Lung (tissue), 11 donors: ENCODE measurements at regions not wholly inside any gene's neighbourhood (a gene's known extent, or its start where the extent isn't known, plus 50 kb on each side); places are given as distances from the start of the nearest gene placed in this dataset.

Experiments used
- ATAC-seq: fragments of 200-7000 bp; cut with Tn5 transposase; one replicate; pipeline ENCODE4 v1.9.1; 2020; ENCODE audit warnings: moderate number of reproducible peaks; ENCODE audit not compliant: insufficient read depth, low FRiP score
- DNase-seq, 3 donors: peaks; one replicate each; pipeline ENCODE4 v3.0.0-alpha.2; 2013 to 2017
- H3K27ac ChIP-seq, 2 donors: one replicate each; pipeline ENCODE4 v1.5.1; 2013; ENCODE audit warnings: mild to moderate bottlenecking in 2 of 2, moderate library complexity in 2 of 2, control low read depth in 1 of 2, inconsistent platforms in 1 of 2, low read depth in 1 of 2, low read length in 1 of 2
- H3K27me3 ChIP-seq, 3 donors: one replicate each; pipeline ENCODE4 v1.5.1; 2013; ENCODE audit warnings: low read length in 2 of 3; ENCODE audit not compliant: control insufficient read depth in 3 of 3, insufficient read depth in 3 of 3
- H3K36me3 ChIP-seq, 4 donors: one replicate each; pipeline ENCODE4 v1.5.1; 2013; ENCODE audit warnings: low read length in 4 of 4, mild to moderate bottlenecking in 1 of 4, moderate library complexity in 1 of 4; ENCODE audit not compliant: control insufficient read depth in 4 of 4, insufficient read depth in 4 of 4
- H3K4me1 ChIP-seq, 5 donors: one replicate each; pipeline ENCODE4 v1.5.1; 2013; ENCODE audit warnings: low read length in 5 of 5, mild to moderate bottlenecking in 2 of 5, moderate library complexity in 1 of 5; ENCODE audit not compliant: control insufficient read depth in 5 of 5, insufficient read depth in 5 of 5
- H3K4me3 ChIP-seq: one replicate; pipeline ENCODE4 v1.5.1; 2013; ENCODE audit warnings: mild to moderate bottlenecking, control low read depth, moderate library complexity
- H3K9ac ChIP-seq, 2 donors: one replicate each; pipeline ENCODE4 v1.5.1; 2013; ENCODE audit warnings: low read length in 2 of 2, control low read depth in 1 of 2; ENCODE audit not compliant: insufficient read depth in 1 of 2
- H3K9me3 ChIP-seq, 4 donors: one replicate each; pipeline ENCODE4 v1.5.1; 2013; ENCODE audit warnings: low read length in 3 of 4, mild to moderate bottlenecking in 1 of 4, moderate library complexity in 1 of 4; ENCODE audit not compliant: control insufficient read depth in 4 of 4, insufficient read depth in 3 of 4
- CTCF ChIP-seq: IDR thresholded peaks from 2 replicates; pipeline ENCODE4 v1.5.1; 2012; ENCODE audit warnings: mild to moderate bottlenecking; ENCODE audit errors: control extremely low read depth, extremely low read depth
- WGBS, 2 donors: extraction: QIAGEN DNeasy Blood & Tissue Kit; methylation state at CpG; one replicate each; pipeline ENCODE4 v1.1.7; 2013; 5-methylcytosine and 5-hydroxymethylcytosine counted together
- donor health status: control.
- donor health status: control.
- donor health status: Bipolar disorder and iron deficiency.
- donor health status: healthy.
- donor health status: DM: yes; HTN: yes; CAD: no.

- H3K36me3 ChIP-seq, result no peaks in the 10 kb centered on the region
- H3K27ac ChIP-seq, result no peak overlapping the region
- H3K9ac ChIP-seq, result no peak overlapping the region
- no peaks in the 10 kb centered on the region for H3K4me1 ChIP-seq
- peaks cover 0 to 2% (median 0%) of the 10 kb centered on the region in 4 donors for H3K9me3 ChIP-seq
- no peaks in the 10 kb centered on the region for H3K27me3 ChIP-seq
- no peak overlapping the region for H3K4me3 ChIP-seq
- TF ChIP-seq CTCF, result no peak
- 93 to 94% methylated on average over 5 of the region's 5 CpGs for WGBS, 2 donors
- DNase-seq (no peak), ATAC-seq (no peak)
Measured at GRCh38 chr2:176934131-176934530, 278.5 kb upstream of the HNRNPA3 start.

GRCh38 chr2:176934869-176935415, 277.7 kb upstream of the HNRNPA3 start:
- DNase-seq, result peak; percentile 14 to 46 (median 33)
- 61 to 74% methylated on average over 7 of the region's 7 CpGs for WGBS, 2 donors
- no peak overlapping the region for H3K27ac ChIP-seq
- H3K4me3 ChIP-seq, result no peak overlapping the region
- TF ChIP-seq CTCF, result no peak
- H3K4me1 ChIP-seq, result no peaks in the 10 kb centered on the region
- no peaks in the 10 kb centered on the region for H3K36me3 ChIP-seq
- ATAC-seq, result no peak
- H3K27me3 ChIP-seq, result no peaks in the 10 kb centered on the region
- no peak overlapping the region for H3K9ac ChIP-seq
- peaks cover 0 to 2% (median 0%) of the 10 kb centered on the region in 4 donors for H3K9me3 ChIP-seq

GRCh38 chr2:176935543-176936102, 277.0 kb upstream of the HNRNPA3 start:
- no peak overlapping the region for H3K9ac ChIP-seq
- H3K4me1 ChIP-seq, result no peaks in the 10 kb centered on the region
- no peak overlapping the region for H3K27ac ChIP-seq
- DNase-seq (no peak), ATAC-seq (no peak)
- no peak overlapping the region for H3K4me3 ChIP-seq
- TF ChIP-seq CTCF, result no peak
- WGBS, 2 donors, result 64 to 68% methylated on average over 5 of the region's 5 CpGs
- no peaks in the 10 kb centered on the region for H3K36me3 ChIP-seq
- peaks cover 0 to 2% (median 0%) of the 10 kb centered on the region in 4 donors for H3K9me3 ChIP-seq
- H3K27me3 ChIP-seq, result no peaks in the 10 kb centered on the region

GRCh38 chr2:176936410-176936809, 276.2 kb upstream of the HNRNPA3 start:
- TF ChIP-seq CTCF, result no peak
- H3K9ac ChIP-seq, result no peak overlapping the region
- H3K27ac ChIP-seq, result no peak overlapping the region
- H3K36me3 ChIP-seq, result no peaks in the 10 kb centered on the region
- peaks cover 0 to 2% (median 0%) of the 10 kb centered on the region in 4 donors for H3K9me3 ChIP-seq
- no peaks in the 10 kb centered on the region for H3K4me1 ChIP-seq
- H3K4me3 ChIP-seq, result no peak overlapping the region
- ATAC-seq, result no peak
- no peaks in the 10 kb centered on the region for H3K27me3 ChIP-seq
- 29 to 54% methylated on average over 3 of the region's 3 CpGs for WGBS, 2 donors
- DNase-seq, result no peak
